ENCODE measurements at regions not wholly inside any gene's neighbourhood (a gene's known extent, or its start where the extent isn't known, plus 50 kb on each side); places are given as distances from the start of the nearest gene placed in this dataset.

DNA sequence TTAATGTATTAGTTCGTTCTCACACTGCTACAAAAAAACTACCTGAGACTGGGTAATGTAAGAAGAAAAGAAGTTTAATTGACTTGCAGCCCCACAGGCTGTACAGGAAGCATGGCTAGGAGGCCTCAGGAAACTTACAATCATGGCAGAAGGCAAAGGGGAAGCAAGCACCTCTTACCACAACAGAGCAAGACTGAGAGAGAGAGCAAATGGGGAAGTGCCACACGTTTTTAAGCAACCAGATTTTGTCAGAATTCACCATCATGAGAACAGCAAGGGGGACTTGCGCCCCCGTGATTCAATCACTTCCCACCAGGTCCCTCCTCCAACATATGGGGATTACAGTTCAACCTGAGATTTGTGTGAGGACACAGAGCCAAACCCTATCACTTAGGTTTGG, 70.8 kb upstream of the SRSF6 start:
- no peaks in the 10 kb centered on the region for H3K9me3 Mint-ChIP-seq
- no peaks in the 10 kb centered on the region for H3K36me3 Mint-ChIP-seq
- CTCF ChIA-PET = no interaction called here

DNA sequence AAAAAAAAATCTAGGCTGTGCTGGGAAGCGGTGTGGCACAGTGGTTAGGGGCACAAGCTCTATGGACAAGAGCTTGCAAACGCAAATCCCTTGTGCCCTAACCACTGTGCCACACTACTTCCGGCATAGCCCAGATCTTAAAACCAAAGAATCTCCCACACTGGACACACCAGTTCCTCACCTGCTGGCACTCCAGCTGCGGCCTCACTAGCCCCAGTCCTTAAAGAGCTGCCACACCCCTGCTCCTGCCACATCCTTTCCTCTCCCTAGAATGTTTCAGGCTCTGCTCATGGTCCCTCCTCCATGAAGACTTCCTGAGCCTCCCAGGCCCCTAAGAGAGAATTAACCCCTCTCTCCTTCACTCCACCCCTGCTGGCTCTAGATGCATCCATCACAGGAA, 71.8 kb upstream of the SRSF6 start:
- no peak overlapping the region for H3K27ac Mint-ChIP-seq
- H3K4me3 Mint-ChIP-seq = no peak overlapping the region
- peaks cover 7% of the 10 kb centered on the region; the same call in 1 of the 2 replicates for H3K4me1 Mint-ChIP-seq
- DNase-seq (ENCODE audit: low spot score) (no peak), ATAC-seq (no peak)
- no peaks in the 10 kb centered on the region; the same call in 1 of the 2 replicates for H3K27me3 Mint-ChIP-seq (ENCODE audit: low read depth)
- H3K36me3 Mint-ChIP-seq = no peaks in the 10 kb centered on the region
- ChIA-PET POLR2A (no interaction called here), CTCF (no interaction called here)
- no peaks in the 10 kb centered on the region for H3K9me3 Mint-ChIP-seq
- no peak for TF ChIP-seq ZNF396 (CRISPR knock-in tag; IDR thresholded peaks at IDR 0.05; ENCODE audit: borderline replicate concordance)
- no peak for TF ChIP-seq ZNF219 (CRISPR knock-in tag; IDR thresholded peaks at IDR 0.05; ENCODE audit: borderline replicate concordance)
- no peak for TF ChIP-seq NR3C1 (CRISPR knock-in tag; conservative IDR thresholded peaks at IDR 0.05; ENCODE audit: low read depth)
- TF ChIP-seq FOXK1 (CRISPR knock-in tag; IDR thresholded peaks at IDR 0.05) = no peak
- no peak for TF ChIP-seq ETV6 (CRISPR knock-in tag; IDR thresholded peaks at IDR 0.05)
- TF ChIP-seq SMAD3 (CRISPR knock-in tag; IDR thresholded peaks at IDR 0.05; ENCODE audit: borderline replicate concordance) = no peak
- TF ChIP-seq ZNF263 (CRISPR knock-in tag; IDR thresholded peaks at IDR 0.05; ENCODE audit: low read depth) = no peak
- TF ChIP-seq, protein P1, sequence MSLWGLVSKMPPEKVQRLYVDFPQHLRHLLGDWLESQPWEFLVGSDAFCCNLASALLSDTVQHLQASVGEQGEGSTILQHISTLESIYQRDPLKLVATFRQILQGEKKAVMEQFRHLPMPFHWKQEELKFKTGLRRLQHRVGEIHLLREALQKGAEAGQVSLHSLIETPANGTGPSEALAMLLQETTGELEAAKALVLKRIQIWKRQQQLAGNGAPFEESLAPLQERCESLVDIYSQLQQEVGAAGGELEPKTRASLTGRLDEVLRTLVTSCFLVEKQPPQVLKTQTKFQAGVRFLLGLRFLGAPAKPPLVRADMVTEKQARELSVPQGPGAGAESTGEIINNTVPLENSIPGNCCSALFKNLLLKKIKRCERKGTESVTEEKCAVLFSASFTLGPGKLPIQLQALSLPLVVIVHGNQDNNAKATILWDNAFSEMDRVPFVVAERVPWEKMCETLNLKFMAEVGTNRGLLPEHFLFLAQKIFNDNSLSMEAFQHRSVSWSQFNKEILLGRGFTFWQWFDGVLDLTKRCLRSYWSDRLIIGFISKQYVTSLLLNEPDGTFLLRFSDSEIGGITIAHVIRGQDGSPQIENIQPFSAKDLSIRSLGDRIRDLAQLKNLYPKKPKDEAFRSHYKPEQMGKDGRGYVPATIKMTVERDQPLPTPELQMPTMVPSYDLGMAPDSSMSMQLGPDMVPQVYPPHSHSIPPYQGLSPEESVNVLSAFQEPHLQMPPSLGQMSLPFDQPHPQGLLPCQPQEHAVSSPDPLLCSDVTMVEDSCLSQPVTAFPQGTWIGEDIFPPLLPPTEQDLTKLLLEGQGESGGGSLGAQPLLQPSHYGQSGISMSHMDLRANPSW (CRISPR knock-in tag; conservative IDR thresholded peaks at IDR 0.05; ENCODE audit: low read depth) = no peak
- TF ChIP-seq ZNF121 (CRISPR knock-in tag; IDR thresholded peaks at IDR 0.05) = no peak
- no peak for TF ChIP-seq ZNF317 (CRISPR knock-in tag; IDR thresholded peaks at IDR 0.05; ENCODE audit: borderline replicate concordance, low read depth)
- no peak for TF ChIP-seq RORB (CRISPR knock-in tag; IDR thresholded peaks at IDR 0.05)
- no peak for TF ChIP-seq MYBL2 (CRISPR knock-in tag; IDR thresholded peaks at IDR 0.05)
- no peak for TF ChIP-seq GTF2I (CRISPR knock-in tag; conservative IDR thresholded peaks at IDR 0.05)
- TF ChIP-seq, protein P2, sequence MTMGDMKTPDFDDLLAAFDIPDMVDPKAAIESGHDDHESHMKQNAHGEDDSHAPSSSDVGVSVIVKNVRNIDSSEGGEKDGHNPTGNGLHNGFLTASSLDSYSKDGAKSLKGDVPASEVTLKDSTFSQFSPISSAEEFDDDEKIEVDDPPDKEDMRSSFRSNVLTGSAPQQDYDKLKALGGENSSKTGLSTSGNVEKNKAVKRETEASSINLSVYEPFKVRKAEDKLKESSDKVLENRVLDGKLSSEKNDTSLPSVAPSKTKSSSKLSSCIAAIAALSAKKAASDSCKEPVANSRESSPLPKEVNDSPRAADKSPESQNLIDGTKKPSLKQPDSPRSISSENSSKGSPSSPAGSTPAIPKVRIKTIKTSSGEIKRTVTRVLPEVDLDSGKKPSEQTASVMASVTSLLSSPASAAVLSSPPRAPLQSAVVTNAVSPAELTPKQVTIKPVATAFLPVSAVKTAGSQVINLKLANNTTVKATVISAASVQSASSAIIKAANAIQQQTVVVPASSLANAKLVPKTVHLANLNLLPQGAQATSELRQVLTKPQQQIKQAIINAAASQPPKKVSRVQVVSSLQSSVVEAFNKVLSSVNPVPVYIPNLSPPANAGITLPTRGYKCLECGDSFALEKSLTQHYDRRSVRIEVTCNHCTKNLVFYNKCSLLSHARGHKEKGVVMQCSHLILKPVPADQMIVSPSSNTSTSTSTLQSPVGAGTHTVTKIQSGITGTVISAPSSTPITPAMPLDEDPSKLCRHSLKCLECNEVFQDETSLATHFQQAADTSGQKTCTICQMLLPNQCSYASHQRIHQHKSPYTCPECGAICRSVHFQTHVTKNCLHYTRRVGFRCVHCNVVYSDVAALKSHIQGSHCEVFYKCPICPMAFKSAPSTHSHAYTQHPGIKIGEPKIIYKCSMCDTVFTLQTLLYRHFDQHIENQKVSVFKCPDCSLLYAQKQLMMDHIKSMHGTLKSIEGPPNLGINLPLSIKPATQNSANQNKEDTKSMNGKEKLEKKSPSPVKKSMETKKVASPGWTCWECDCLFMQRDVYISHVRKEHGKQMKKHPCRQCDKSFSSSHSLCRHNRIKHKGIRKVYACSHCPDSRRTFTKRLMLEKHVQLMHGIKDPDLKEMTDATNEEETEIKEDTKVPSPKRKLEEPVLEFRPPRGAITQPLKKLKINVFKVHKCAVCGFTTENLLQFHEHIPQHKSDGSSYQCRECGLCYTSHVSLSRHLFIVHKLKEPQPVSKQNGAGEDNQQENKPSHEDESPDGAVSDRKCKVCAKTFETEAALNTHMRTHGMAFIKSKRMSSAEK (CRISPR knock-in tag; IDR thresholded peaks at IDR 0.05; ENCODE audit: borderline replicate concordance) = no peak
- no peak for TF ChIP-seq ZNF138 (CRISPR knock-in tag; conservative IDR thresholded peaks at IDR 0.05)
- TF ChIP-seq, protein P3, sequence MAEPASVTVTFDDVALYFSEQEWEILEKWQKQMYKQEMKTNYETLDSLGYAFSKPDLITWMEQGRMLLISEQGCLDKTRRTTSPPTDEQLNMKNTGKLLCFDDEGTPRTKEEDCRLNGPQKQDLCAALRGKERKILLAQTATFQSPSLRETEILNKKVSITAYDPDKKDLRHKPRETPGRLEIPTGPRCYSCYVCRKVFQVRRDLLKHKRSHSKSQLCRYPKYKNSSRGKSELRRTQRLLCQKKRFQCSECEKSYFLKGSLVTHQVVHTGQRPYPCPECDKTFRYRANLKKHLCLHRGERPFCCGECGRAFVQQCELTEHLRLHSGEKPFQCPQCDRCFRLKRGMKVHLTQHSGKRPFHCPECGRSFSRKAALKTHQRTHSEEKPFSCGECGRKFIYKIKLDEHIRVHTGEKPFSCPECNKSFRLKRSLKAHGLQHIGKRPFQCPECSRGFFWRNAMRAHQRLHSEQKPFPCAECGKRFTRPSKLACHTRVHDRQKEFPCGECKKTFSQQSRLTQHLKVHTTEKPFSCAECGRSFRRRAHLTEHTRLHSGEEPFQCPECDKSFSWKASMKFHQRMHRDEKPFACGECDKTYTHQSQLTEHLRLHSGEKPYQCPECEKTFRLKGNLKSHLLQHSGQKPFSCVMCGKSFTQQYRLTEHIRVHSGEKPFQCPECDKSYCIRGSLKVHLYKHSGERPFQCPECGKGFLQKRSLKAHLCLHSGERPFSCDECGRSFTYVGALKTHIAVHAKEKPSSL (CRISPR knock-in tag; conservative IDR thresholded peaks at IDR 0.05) = no peak
- no peak for TF ChIP-seq ZNF671 (CRISPR knock-in tag; IDR thresholded peaks at IDR 0.05)
- TF ChIP-seq, protein P4, sequence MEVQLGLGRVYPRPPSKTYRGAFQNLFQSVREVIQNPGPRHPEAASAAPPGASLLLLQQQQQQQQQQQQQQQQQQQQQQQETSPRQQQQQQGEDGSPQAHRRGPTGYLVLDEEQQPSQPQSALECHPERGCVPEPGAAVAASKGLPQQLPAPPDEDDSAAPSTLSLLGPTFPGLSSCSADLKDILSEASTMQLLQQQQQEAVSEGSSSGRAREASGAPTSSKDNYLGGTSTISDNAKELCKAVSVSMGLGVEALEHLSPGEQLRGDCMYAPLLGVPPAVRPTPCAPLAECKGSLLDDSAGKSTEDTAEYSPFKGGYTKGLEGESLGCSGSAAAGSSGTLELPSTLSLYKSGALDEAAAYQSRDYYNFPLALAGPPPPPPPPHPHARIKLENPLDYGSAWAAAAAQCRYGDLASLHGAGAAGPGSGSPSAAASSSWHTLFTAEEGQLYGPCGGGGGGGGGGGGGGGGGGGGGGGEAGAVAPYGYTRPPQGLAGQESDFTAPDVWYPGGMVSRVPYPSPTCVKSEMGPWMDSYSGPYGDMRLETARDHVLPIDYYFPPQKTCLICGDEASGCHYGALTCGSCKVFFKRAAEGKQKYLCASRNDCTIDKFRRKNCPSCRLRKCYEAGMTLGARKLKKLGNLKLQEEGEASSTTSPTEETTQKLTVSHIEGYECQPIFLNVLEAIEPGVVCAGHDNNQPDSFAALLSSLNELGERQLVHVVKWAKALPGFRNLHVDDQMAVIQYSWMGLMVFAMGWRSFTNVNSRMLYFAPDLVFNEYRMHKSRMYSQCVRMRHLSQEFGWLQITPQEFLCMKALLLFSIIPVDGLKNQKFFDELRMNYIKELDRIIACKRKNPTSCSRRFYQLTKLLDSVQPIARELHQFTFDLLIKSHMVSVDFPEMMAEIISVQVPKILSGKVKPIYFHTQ (CRISPR knock-in tag; IDR thresholded peaks at IDR 0.05) = no peak
- TF ChIP-seq ZNF423 (CRISPR knock-in tag; IDR thresholded peaks at IDR 0.05) = no peak
- no peak for TF ChIP-seq IRF2 (CRISPR knock-in tag; IDR thresholded peaks at IDR 0.05; ENCODE audit: borderline replicate concordance, low read depth)

More for the DNA sequence above, 70.8 kb upstream of the SRSF6 start:
- DNase-seq (ENCODE audit: low spot score) (no peak), ATAC-seq (no peak)
- Mint-ChIP-seq H3K4me3 (no peak overlapping the region), H3K27me3 (ENCODE audit: low read depth) (no peaks in the 10 kb centered on the region; the same call in 1 of the 2 replicates), H3K4me1 (peaks cover 7% of the 10 kb centered on the region; the same call in 1 of the 2 replicates), H3K27ac (no peak overlapping the region)
- TF ChIP-seq FOXP1 (CRISPR knock-in tag; IDR thresholded peaks at IDR 0.05; ENCODE audit: borderline replicate concordance) (no peak), FOXJ3 (CRISPR knock-in tag; IDR thresholded peaks at IDR 0.05; ENCODE audit: borderline replicate concordance) (no peak), ZNF317 (CRISPR knock-in tag; IDR thresholded peaks at IDR 0.05; ENCODE audit: borderline replicate concordance, low read depth) (no peak)
- POLR2A ChIA-PET = no interaction called here

Measured in WTC11 (cell line).